ENCODE measurements at regions not wholly inside any gene's neighbourhood (a gene's known extent, or its start where the extent isn't known, plus 50 kb on each side); places are given as distances from the start of the nearest gene placed in this dataset.

DNA sequence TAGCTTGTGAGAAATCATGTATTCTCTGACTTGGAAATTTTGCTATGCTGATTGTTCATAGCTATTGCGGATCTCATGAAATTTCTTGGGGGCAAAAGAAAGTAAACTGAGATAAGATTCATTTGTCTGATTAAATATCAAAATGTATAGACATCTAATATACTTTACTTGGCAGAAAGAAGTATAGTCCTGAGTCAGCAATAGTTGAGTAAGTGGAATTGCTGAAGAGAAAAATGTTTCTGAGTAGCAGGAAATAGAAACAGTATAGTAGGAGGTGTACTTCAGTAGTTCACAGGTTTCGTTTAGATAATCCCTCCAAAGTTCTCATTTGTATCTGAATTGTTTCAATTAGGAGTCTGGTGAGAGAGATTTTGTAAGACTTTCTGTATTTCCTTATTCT lies 705.9 kb downstream of the MCTP2 start:
- ChIA-PET CTCF (no interaction called here), POLR2A (no interaction called here)
- no peaks in the 10 kb centered on the region for H3K4me1 Mint-ChIP-seq
- no peaks in the 10 kb centered on the region for H3K27me3 Mint-ChIP-seq (ENCODE audit: low read depth)
- no peak for DNase-seq (ENCODE audit: low spot score)
- peaks cover 35% of the 10 kb centered on the region for H3K9me3 Mint-ChIP-seq
- H3K27ac Mint-ChIP-seq = no peak overlapping the region
- no peak overlapping the region for H3K4me3 Mint-ChIP-seq
- ATAC-seq = no peak
- TF ChIP-seq FOXK1 (CRISPR knock-in tag; IDR thresholded peaks at IDR 0.05) (no peak), JAZF1 (CRISPR knock-in tag; IDR thresholded peaks at IDR 0.05) (no peak)
- H3K36me3 Mint-ChIP-seq = peaks cover 19% of the 10 kb centered on the region

DNA sequence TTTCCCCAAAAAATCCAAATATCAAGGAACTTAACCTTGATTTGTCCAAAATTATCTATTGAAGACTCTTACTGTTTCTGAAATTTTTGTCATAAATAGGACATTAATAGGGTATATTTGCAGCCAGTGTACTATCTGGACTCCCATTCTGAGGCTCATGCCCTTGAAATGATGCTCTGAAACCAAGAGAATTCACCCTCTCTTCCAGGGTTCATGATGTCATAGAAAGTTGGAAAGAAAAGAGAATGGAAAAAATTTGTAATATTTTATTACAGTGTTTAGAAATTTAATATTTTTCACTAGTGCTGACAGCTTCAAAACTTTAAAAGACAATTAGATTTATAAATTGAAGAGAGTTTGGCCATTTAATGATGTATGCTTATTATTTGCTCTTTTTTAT lies 712.5 kb downstream of the MCTP2 start:
- Mint-ChIP-seq H3K4me1 (0 out of 2 replicates have a peak, but pooled peaks cover 3% of the 10 kb centered on the region), H3K36me3 (no peaks in the 10 kb centered on the region), H3K9me3 (peaks cover 9% of the 10 kb centered on the region), H3K27ac (no peak overlapping the region), H3K4me3 (no peak overlapping the region), H3K27me3 (ENCODE audit: low read depth) (no peaks in the 10 kb centered on the region)
- CTCF ChIA-PET = no interaction called here
- no peak for ATAC-seq
- POLR2A ChIA-PET = no interaction called here
- TF ChIP-seq ELF4 (CRISPR knock-in tag; IDR thresholded peaks at IDR 0.05; ENCODE audit: low read depth) = no peak
- TF ChIP-seq, protein P1, sequence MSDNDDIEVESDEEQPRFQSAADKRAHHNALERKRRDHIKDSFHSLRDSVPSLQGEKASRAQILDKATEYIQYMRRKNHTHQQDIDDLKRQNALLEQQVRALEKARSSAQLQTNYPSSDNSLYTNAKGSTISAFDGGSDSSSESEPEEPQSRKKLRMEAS (CRISPR knock-in tag; IDR thresholded peaks at IDR 0.05) = no peak
- TF ChIP-seq, protein P2, sequence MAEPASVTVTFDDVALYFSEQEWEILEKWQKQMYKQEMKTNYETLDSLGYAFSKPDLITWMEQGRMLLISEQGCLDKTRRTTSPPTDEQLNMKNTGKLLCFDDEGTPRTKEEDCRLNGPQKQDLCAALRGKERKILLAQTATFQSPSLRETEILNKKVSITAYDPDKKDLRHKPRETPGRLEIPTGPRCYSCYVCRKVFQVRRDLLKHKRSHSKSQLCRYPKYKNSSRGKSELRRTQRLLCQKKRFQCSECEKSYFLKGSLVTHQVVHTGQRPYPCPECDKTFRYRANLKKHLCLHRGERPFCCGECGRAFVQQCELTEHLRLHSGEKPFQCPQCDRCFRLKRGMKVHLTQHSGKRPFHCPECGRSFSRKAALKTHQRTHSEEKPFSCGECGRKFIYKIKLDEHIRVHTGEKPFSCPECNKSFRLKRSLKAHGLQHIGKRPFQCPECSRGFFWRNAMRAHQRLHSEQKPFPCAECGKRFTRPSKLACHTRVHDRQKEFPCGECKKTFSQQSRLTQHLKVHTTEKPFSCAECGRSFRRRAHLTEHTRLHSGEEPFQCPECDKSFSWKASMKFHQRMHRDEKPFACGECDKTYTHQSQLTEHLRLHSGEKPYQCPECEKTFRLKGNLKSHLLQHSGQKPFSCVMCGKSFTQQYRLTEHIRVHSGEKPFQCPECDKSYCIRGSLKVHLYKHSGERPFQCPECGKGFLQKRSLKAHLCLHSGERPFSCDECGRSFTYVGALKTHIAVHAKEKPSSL (CRISPR knock-in tag; conservative IDR thresholded peaks at IDR 0.05) = no peak
- TF ChIP-seq, protein P3, sequence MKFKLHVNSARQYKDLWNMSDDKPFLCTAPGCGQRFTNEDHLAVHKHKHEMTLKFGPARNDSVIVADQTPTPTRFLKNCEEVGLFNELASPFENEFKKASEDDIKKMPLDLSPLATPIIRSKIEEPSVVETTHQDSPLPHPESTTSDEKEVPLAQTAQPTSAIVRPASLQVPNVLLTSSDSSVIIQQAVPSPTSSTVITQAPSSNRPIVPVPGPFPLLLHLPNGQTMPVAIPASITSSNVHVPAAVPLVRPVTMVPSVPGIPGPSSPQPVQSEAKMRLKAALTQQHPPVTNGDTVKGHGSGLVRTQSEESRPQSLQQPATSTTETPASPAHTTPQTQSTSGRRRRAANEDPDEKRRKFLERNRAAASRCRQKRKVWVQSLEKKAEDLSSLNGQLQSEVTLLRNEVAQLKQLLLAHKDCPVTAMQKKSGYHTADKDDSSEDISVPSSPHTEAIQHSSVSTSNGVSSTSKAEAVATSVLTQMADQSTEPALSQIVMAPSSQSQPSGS (CRISPR knock-in tag; IDR thresholded peaks at IDR 0.05; ENCODE audit: borderline replicate concordance, low read depth) = no peak
- no peak for TF ChIP-seq NFATC4 (CRISPR knock-in tag; IDR thresholded peaks at IDR 0.05)
- TF ChIP-seq ESRRA (CRISPR knock-in tag; IDR thresholded peaks at IDR 0.05; ENCODE audit: borderline replicate concordance) = no peak
- DNase-seq (ENCODE audit: low spot score) = no peak

DNA sequence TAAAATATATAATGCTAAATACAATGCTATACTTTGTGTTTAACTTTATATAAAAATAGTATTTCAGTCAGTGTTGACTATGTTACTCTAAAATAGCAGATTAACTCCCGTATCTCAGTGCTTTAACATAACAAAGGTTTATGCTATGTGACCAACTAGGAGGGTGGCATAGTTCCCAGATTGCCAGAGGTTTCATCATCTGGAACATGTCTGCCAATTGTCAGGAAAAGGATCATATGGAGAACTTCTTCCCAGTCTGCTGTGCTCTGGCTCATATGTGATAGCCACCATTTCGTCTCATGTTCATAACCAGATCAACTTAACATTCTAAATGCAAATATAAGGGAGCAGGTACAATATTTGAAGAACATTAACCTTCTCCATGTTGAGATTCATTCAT lies 720.2 kb downstream of the MCTP2 start:
- ATAC-seq (no peak), DNase-seq (ENCODE audit: low spot score) (no peak)
- Mint-ChIP-seq H3K27ac (no peak overlapping the region), H3K27me3 (ENCODE audit: low read depth) (no peaks in the 10 kb centered on the region), H3K36me3 (peaks cover 2% of the 10 kb centered on the region; the same call in 1 of the 2 replicates), H3K4me1 (peaks cover 3% of the 10 kb centered on the region), H3K9me3 (peaks cover 13% of the 10 kb centered on the region), H3K4me3 (no peak overlapping the region)
- POLR2A ChIA-PET = no interaction called here
- CTCF ChIA-PET = no interaction called here
- TF ChIP-seq, protein P4, sequence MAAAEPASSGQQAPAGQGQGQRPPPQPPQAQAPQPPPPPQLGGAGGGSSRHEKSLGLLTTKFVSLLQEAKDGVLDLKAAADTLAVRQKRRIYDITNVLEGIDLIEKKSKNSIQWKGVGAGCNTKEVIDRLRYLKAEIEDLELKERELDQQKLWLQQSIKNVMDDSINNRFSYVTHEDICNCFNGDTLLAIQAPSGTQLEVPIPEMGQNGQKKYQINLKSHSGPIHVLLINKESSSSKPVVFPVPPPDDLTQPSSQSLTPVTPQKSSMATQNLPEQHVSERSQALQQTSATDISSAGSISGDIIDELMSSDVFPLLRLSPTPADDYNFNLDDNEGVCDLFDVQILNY (CRISPR knock-in tag; IDR thresholded peaks at IDR 0.05) = no peak
- no peak for TF ChIP-seq ATF1 (CRISPR knock-in tag; IDR thresholded peaks at IDR 0.05)
- no peak for TF ChIP-seq ELF4 (CRISPR knock-in tag; IDR thresholded peaks at IDR 0.05; ENCODE audit: low read depth)
- TF ChIP-seq ZNF396 (CRISPR knock-in tag; IDR thresholded peaks at IDR 0.05; ENCODE audit: borderline replicate concordance) = no peak
- TF ChIP-seq TP53 (CRISPR knock-in tag; IDR thresholded peaks at IDR 0.05) = no peak
- TF ChIP-seq, protein P5, sequence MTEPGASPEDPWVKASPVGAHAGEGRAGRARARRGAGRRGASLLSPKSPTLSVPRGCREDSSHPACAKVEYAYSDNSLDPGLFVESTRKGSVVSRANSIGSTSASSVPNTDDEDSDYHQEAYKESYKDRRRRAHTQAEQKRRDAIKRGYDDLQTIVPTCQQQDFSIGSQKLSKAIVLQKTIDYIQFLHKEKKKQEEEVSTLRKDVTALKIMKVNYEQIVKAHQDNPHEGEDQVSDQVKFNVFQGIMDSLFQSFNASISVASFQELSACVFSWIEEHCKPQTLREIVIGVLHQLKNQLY (CRISPR knock-in tag; IDR thresholded peaks at IDR 0.05) = no peak
- no peak for TF ChIP-seq JUN (CRISPR knock-in tag; IDR thresholded peaks at IDR 0.05)
- no peak for TF ChIP-seq SMAD4 (CRISPR knock-in tag; IDR thresholded peaks at IDR 0.05)
- TF ChIP-seq ZNF423 (CRISPR knock-in tag; IDR thresholded peaks at IDR 0.05) = no peak
- TF ChIP-seq JAZF1 (CRISPR knock-in tag; IDR thresholded peaks at IDR 0.05) = no peak
- TF ChIP-seq, protein P6, sequence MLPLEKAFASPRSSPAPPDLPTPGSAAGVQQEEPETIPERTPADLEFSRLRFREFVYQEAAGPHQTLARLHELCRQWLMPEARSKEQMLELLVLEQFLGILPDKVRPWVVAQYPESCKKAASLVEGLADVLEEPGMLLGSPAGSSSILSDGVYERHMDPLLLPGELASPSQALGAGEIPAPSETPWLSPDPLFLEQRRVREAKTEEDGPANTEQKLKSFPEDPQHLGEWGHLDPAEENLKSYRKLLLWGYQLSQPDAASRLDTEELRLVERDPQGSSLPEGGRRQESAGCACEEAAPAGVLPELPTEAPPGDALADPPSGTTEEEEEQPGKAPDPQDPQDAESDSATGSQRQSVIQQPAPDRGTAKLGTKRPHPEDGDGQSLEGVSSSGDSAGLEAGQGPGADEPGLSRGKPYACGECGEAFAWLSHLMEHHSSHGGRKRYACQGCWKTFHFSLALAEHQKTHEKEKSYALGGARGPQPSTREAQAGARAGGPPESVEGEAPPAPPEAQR (CRISPR knock-in tag; IDR thresholded peaks at IDR 0.05) = no peak
- TF ChIP-seq, protein P7, sequence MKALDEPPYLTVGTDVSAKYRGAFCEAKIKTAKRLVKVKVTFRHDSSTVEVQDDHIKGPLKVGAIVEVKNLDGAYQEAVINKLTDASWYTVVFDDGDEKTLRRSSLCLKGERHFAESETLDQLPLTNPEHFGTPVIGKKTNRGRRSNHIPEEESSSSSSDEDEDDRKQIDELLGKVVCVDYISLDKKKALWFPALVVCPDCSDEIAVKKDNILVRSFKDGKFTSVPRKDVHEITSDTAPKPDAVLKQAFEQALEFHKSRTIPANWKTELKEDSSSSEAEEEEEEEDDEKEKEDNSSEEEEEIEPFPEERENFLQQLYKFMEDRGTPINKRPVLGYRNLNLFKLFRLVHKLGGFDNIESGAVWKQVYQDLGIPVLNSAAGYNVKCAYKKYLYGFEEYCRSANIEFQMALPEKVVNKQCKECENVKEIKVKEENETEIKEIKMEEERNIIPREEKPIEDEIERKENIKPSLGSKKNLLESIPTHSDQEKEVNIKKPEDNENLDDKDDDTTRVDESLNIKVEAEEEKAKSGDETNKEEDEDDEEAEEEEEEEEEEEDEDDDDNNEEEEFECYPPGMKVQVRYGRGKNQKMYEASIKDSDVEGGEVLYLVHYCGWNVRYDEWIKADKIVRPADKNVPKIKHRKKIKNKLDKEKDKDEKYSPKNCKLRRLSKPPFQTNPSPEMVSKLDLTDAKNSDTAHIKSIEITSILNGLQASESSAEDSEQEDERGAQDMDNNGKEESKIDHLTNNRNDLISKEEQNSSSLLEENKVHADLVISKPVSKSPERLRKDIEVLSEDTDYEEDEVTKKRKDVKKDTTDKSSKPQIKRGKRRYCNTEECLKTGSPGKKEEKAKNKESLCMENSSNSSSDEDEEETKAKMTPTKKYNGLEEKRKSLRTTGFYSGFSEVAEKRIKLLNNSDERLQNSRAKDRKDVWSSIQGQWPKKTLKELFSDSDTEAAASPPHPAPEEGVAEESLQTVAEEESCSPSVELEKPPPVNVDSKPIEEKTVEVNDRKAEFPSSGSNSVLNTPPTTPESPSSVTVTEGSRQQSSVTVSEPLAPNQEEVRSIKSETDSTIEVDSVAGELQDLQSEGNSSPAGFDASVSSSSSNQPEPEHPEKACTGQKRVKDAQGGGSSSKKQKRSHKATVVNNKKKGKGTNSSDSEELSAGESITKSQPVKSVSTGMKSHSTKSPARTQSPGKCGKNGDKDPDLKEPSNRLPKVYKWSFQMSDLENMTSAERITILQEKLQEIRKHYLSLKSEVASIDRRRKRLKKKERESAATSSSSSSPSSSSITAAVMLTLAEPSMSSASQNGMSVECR (CRISPR knock-in tag; IDR thresholded peaks at IDR 0.05; ENCODE audit: borderline replicate concordance) = no peak
